SK-N-MC (cell line): ENCODE measurements at regions not wholly inside any gene's neighbourhood (a gene's known extent, or its start where the extent isn't known, plus 50 kb on each side); places are given as distances from the start of the nearest gene placed in this dataset.

Experiments
- DNase-seq: peaks from one replicate; pipeline ENCODE4 v3.0.0-alpha.2; 2011; ENCODE audit warnings: low read depth, low spot score
- H3K27ac ChIP-seq: fragments of 200-600 bp; sonication (generic); 2 replicates; pipeline ENCODE4 v1.5.1; 2016; ENCODE audit warnings: mixed run types
- H3K36me3 ChIP-seq: fragments of 200-600 bp; sonication (generic); 2 replicates; pipeline ENCODE4 v1.6.1; 2017; ENCODE audit warnings: antibody characterized with exemption, low read length, mixed read lengths; ENCODE audit not compliant: insufficient read depth
- H3K4me3 ChIP-seq: fragments of 200-600 bp; sonication (generic); 2 replicates; pipeline ENCODE4 v1.5.1; 2016
- H3K9ac ChIP-seq: fragments of 200-600 bp; sonication (generic); 2 replicates; pipeline ENCODE4 v1.8.0; 2017; ENCODE audit warnings: mixed run types, mixed read lengths; ENCODE audit not compliant: insufficient read length
- H3K9me3 ChIP-seq: fragments of 200-600 bp; sonication (generic); 2 replicates; pipeline ENCODE4 v1.6.1; 2017; ENCODE audit warnings: low read depth, mild to moderate bottlenecking, antibody characterized with exemption, low read length, moderate library complexity, mixed read lengths
- EZH2 ChIP-seq: fragments of 200-600 bp; sonication (generic); IDR thresholded peaks from one replicate; pipeline ENCODE4 v1.6.1; 2017; ENCODE audit warnings: antibody characterized with exemption
- FOXP2 ChIP-seq: optimal IDR thresholded peaks from 2 replicates; pipeline ENCODE3; 2011; ENCODE audit warnings: mild to moderate bottlenecking, moderate library complexity; ENCODE audit not compliant: insufficient read depth; ENCODE audit errors: extremely low read length, control extremely low read depth
- POLR2AphosphoS5 ChIP-seq: IDR thresholded peaks from 2 replicates; pipeline ENCODE4 v1.6.1; 2012; ENCODE audit warnings: mild to moderate bottlenecking, low read depth, low read length, borderline replicate concordance

DNA sequence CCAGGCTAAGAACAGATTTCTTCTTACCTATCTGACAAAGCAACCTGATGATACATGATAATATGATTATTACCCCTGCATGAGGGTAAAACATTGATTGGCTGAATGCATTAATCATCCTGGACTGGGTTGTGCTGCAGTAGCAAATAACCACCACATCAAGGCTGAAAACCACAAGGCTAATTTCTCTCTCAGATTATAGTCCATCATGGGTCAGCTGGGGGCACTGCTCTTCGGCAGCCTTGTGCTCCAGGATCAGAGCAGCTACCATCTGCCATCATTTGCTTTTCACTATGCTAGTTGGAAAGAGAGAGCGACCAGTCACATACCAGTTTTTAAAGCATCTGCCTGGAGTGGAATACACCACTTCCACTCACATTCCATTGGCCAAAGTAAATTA lies 383.5 kb downstream of the RASEF start:
- TF ChIP-seq FOXP2 (no peak), POLR2AphosphoS5 (no peak), EZH2 (no peak)
- no peak overlapping the region for H3K27ac ChIP-seq
- H3K9me3 ChIP-seq = no peaks in the 10 kb centered on the region
- no peak for DNase-seq
- no peak overlapping the region for H3K9ac ChIP-seq
- no peak overlapping the region for H3K4me3 ChIP-seq
- no peaks in the 10 kb centered on the region for H3K36me3 ChIP-seq

- no peak overlapping the region for H3K9ac ChIP-seq
- no peaks in the 10 kb centered on the region for H3K36me3 ChIP-seq
- no peaks in the 10 kb centered on the region for H3K9me3 ChIP-seq
- DNase-seq = no peak
- TF ChIP-seq FOXP2 (no peak), EZH2 (no peak), POLR2AphosphoS5 (no peak)
- H3K4me3 ChIP-seq = no peak overlapping the region
- H3K27ac ChIP-seq = no peak overlapping the region
Observed at GRCh38 chr9:82680179-82680935, 382.6 kb downstream of the RASEF start.

- H3K36me3 ChIP-seq = no peaks in the 10 kb centered on the region
- H3K9ac ChIP-seq = no peak overlapping the region
- no peak for TF ChIP-seq FOXP2
- no peak for TF ChIP-seq POLR2AphosphoS5
- TF ChIP-seq EZH2 = no peak
- H3K4me3 ChIP-seq = no peak overlapping the region
- H3K9me3 ChIP-seq = no peaks in the 10 kb centered on the region
- no peak for DNase-seq
- no peak overlapping the region for H3K27ac ChIP-seq
Observed at GRCh38 chr9:82681809-82682208, 381.1 kb downstream of the RASEF start.

DNA sequence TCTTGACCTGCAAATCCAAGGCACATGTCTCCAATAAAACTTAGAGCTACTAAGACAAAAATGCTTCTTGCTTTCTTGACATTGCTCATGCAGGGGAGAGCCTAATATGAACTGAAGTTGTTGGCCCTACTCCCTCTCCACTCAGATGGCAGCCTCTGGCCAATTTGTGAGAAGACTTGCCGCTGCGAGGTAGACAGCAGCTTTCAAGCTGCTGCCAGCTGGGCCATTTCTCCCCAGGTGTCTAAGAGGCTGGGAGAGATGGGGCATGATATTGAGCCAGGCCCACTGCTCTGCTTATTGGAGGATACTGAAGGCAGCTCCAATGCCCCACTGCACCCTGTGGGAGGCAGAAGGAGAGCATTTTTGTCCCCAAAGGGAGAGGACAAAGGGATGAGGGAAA lies 380.5 kb downstream of the RASEF start:
- no peak for DNase-seq
- Histone ChIP-seq H3K27ac (no peak overlapping the region), H3K9me3 (no peaks in the 10 kb centered on the region), H3K36me3 (no peaks in the 10 kb centered on the region), H3K9ac (no peak overlapping the region), H3K4me3 (no peak overlapping the region)
- TF ChIP-seq POLR2AphosphoS5 (no peak), FOXP2 (no peak), EZH2 (no peak)

DNA sequence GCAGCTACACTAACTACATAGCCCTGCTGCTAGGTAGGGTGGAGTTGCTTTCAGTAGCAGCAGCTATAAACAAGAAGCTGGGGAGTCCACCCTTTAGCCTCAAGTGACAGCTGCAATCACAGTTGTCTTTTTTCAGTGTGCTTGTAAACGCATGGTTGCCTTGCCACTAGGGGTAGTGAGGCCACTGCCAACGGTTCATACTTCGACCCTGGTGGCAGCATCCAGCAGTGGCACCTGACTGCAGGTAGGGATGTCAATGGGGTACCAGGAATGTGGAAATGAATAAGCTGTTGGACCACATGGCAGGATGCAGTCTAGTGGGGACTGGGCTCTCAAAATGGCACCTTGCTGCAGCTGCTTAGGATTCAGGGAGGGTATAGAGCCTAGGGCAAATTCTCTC lies 367.2 kb downstream of the RASEF start:
- TF ChIP-seq POLR2AphosphoS5 = no peak
- TF ChIP-seq EZH2 = no peak
- TF ChIP-seq FOXP2 = no peak
- no peak for DNase-seq

GRCh38 chr9:82706786-82707185 lies 356.2 kb downstream of the RASEF start:
- no peak for DNase-seq
- TF ChIP-seq FOXP2 (no peak), POLR2AphosphoS5 (no peak), EZH2 (no peak)
- no peaks in the 10 kb centered on the region for H3K9me3 ChIP-seq
- H3K9ac ChIP-seq = no peak overlapping the region
- H3K4me3 ChIP-seq = no peak overlapping the region
- H3K36me3 ChIP-seq = no peaks in the 10 kb centered on the region
- H3K27ac ChIP-seq = no peak overlapping the region

More for the DNA sequence above, 367.2 kb downstream of the RASEF start:
- H3K36me3 ChIP-seq = no peaks in the 10 kb centered on the region
- H3K9me3 ChIP-seq = no peaks in the 10 kb centered on the region
- no peak overlapping the region for H3K27ac ChIP-seq
- H3K4me3 ChIP-seq = no peak overlapping the region
- H3K9ac ChIP-seq = no peak overlapping the region

- H3K4me3 ChIP-seq = no peak overlapping the region
- no peaks in the 10 kb centered on the region for H3K36me3 ChIP-seq
- no peak overlapping the region for H3K9ac ChIP-seq
- no peak overlapping the region for H3K27ac ChIP-seq
- TF ChIP-seq POLR2AphosphoS5 = no peak
- DNase-seq = no peak
- no peaks in the 10 kb centered on the region for H3K9me3 ChIP-seq
Observed at GRCh38 chr9:82716821-82717220, 346.1 kb downstream of the RASEF start.

DNA sequence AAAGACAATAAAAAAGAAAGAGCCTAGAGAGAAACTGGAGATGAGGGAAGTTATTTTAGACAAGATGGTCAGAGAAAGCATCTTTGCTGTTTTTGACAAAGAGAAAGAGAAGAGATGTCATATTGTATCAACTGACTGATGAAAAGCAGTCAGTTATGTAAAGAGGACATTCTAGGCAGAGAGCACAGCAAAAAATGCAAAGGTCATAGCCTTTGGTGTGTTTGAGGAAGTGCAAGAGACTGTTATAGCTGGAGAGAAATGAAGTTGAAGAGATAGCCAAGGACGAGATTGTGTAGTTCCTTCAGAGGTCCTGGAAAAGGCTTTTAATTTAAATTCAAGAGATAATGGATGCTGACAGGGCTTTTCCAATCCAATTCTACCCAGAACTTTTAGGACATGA lies 342.4 kb downstream of the RASEF start:
- DNase-seq = no peak

GRCh38 chr9:82721593-82721992 lies 341.3 kb downstream of the RASEF start:
- Histone ChIP-seq H3K4me3 (no peak overlapping the region), H3K36me3 (no peaks in the 10 kb centered on the region), H3K27ac (no peak overlapping the region), H3K9me3 (no peaks in the 10 kb centered on the region), H3K9ac (no peak overlapping the region)
- TF ChIP-seq POLR2AphosphoS5 (no peak), FOXP2 (no peak), EZH2 (no peak)
- DNase-seq = no peak

More for the DNA sequence above, 342.4 kb downstream of the RASEF start:
- H3K4me3 ChIP-seq = no peak overlapping the region
- no peaks in the 10 kb centered on the region for H3K36me3 ChIP-seq
- no peaks in the 10 kb centered on the region for H3K9me3 ChIP-seq
- no peak overlapping the region for H3K9ac ChIP-seq
- H3K27ac ChIP-seq = no peak overlapping the region
- no peak for TF ChIP-seq EZH2
- TF ChIP-seq POLR2AphosphoS5 = no peak
- no peak for TF ChIP-seq FOXP2
